Gastrocnemius medialis (tissue), 4 donors: ENCODE measurements at regions not wholly inside any gene's neighbourhood (a gene's known extent, or its start where the extent isn't known, plus 50 kb on each side); places are given as distances from the start of the nearest gene placed in this dataset.

Source experiments
- POLR2A ChIP-seq, 2 donors: fragments of 450-650 bp; IDR thresholded peaks; one replicate each; pipeline ENCODE4 v1.6.1; 2017; ENCODE audit warnings: antibody characterized with exemption in 2 of 2, mild to moderate bottlenecking in 2 of 2, moderate library complexity in 2 of 2
- TF ChIP-seq, protein P1 (sequence below), 5 experiments: fragments of 450-650 bp in 3 of 5; fragments of 200-600 bp in 2 of 5; sonication (generic) in 2 of 5; IDR thresholded peaks in 4 of 5; conservative IDR thresholded peaks in 1 of 5; 1 replicate in 4 of 5; 2 replicates in 1 of 5; pipeline ENCODE4 v1.5.1; 2016 to 2019; ENCODE audit warnings: antibody characterized with exemption in 5 of 5, mild to moderate bottlenecking in 3 of 5, moderate library complexity in 3 of 5

DNA sequence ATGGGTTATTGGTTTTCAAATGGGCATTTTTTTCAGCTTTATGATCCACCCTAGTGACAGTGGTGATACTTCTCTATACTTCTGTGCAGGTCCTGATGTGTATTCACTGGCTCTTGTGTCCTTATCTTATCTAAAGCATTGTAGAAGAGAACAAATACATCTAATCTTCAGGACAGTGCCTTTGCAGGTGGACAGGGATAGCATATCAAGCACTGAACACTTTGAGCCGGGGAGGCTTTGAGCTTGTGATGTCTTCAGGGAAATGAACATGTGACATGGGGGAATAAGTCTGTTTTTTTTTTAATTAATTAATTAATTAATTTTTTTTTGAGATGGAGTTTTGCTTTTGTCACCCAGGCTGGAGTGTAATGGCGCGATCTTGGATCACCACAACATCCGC lies 115.5 kb upstream of the KLF4 start:
- TF ChIP-seq, protein P1, sequence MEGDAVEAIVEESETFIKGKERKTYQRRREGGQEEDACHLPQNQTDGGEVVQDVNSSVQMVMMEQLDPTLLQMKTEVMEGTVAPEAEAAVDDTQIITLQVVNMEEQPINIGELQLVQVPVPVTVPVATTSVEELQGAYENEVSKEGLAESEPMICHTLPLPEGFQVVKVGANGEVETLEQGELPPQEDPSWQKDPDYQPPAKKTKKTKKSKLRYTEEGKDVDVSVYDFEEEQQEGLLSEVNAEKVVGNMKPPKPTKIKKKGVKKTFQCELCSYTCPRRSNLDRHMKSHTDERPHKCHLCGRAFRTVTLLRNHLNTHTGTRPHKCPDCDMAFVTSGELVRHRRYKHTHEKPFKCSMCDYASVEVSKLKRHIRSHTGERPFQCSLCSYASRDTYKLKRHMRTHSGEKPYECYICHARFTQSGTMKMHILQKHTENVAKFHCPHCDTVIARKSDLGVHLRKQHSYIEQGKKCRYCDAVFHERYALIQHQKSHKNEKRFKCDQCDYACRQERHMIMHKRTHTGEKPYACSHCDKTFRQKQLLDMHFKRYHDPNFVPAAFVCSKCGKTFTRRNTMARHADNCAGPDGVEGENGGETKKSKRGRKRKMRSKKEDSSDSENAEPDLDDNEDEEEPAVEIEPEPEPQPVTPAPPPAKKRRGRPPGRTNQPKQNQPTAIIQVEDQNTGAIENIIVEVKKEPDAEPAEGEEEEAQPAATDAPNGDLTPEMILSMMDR (IDR thresholded peaks at IDR 0.05 in 4 of 5, conservative IDR thresholded peaks at IDR 0.05 in 1 of 5), result no peak
- no peak for TF ChIP-seq POLR2A (IDR thresholded peaks at IDR 0.05)
